ENCODE measurements at regions not wholly inside any gene's neighbourhood (a gene's known extent, or its start where the extent isn't known, plus 50 kb on each side); places are given as distances from the start of the nearest gene placed in this dataset.

- TF ChIP-seq CTCF (IDR thresholded peaks at IDR 0.05; ENCODE audit: borderline replicate concordance, insufficient read depth, low read depth, low read length) = no peak
- H3K4me3 ChIP-seq (ENCODE audit: low read depth, low read length) = no peak overlapping the region
Measured at GRCh38 chr22:22142661-22143060, 101.9 kb upstream of the VPREB1 start.

DNA sequence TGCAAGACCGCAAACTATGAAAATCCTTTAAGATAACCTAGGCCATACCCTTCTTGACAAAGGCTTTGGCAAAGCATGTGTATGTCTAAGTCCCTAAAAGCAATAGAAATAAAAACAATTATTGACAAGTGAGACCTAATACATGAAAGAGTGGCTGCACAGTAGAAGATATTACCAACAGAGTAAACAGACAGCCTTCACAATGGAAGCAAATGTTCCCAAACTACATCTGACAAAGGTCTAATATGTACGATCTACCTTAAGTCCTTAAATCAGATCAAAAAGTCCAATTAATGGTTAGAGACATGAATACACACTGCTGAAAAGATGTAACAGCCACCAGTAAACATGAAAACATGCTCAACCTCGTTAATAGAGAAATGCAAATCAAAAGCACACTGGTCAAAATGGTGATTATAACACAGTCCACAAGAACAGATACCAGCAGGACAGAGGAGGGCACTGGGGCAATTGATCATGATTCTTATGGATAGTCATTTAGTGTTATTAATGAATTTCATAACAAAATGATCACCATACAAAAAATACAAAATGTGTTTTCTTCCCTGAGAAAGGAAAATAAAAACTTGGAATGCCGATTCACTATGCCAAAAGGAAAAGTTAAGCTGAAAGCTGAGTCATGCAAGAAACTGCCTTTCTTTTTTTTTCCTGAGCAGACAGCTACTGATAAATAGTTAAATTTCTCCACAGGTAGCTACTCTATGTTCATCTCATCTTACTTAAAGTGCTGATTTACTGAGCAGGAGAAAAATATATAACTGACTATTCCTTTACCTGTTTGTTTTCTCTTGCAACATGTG is 102.6 kb upstream of the VPREB1 start:
- TF ChIP-seq CTCF (IDR thresholded peaks at IDR 0.05; ENCODE audit: borderline replicate concordance, insufficient read depth, low read depth, low read length) = no peak
- H3K4me3 ChIP-seq (ENCODE audit: low read depth, low read length) = no peak overlapping the region

- no peak overlapping the region for H3K4me3 ChIP-seq (ENCODE audit: low read depth, low read length)
- no peak for TF ChIP-seq CTCF (IDR thresholded peaks at IDR 0.05; ENCODE audit: borderline replicate concordance, insufficient read depth, low read depth, low read length)
Measured at GRCh38 chr22:22141031-22141430, 103.6 kb upstream of the VPREB1 start.

DNA sequence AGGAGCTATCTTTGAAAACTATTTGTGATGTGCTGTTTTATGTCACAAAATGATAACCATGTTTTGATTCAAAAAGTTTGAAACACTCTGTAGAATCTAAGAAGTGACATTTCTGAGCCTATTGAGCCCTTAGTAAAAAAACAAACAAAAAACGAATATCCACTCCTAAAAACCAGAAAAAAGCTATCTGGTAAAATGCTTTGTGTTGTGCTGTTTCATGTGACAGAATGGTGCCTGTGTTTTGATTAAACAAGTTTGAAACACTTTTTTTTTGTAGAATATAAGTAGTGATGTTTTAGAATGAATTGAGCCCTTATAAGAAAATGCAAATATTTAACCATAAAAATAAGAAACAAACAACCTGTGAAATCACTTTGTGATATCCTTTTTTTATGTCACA is 105.2 kb upstream of the VPREB1 start:
- no peak overlapping the region for H3K4me3 ChIP-seq (ENCODE audit: low read depth, low read length)
- no peak for TF ChIP-seq CTCF (IDR thresholded peaks at IDR 0.05; ENCODE audit: borderline replicate concordance, insufficient read depth, low read depth, low read length)

DNA sequence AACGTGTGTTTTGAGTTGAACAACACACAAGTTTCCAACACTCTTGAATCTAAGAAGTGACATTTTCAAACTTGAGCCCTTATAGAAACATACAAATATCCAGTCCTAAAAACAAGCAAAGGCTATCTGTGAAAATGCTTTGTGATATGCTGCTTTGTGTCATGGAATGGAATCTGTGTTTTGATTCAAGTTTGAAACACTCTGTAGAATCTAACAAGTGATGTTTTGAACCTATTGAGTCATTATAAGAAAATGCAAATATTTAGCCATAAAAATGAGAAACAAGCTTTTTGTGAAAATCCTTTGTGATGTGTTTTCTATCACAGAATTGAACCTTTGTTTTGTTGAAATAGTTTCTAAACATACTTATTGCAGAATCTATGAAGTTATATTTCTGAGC is 105.7 kb upstream of the VPREB1 start:
- H3K4me3 ChIP-seq (ENCODE audit: low read depth, low read length) = no peak overlapping the region
- TF ChIP-seq CTCF (IDR thresholded peaks at IDR 0.05; ENCODE audit: borderline replicate concordance, insufficient read depth, low read depth, low read length) = no peak

DNA sequence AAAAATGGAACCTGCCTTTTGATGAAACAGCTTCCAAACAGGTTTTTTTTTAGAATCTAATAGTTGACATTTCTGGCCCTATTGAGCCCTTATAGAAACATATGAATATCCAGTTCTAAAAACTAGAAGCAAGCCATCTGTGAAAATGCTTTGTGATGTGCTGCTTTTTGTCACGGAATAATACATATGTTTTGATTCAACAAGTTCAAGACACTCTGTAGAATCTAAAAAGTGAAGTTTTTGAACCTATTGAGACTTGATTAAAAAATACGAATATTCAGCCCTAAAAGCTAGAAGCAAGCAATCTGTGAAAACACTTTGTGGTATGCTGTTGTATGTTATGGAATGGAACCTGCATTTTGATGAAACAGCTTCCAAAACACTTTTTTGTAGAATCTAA is 106.7 kb upstream of the VPREB1 start:
- no peak for TF ChIP-seq CTCF (IDR thresholded peaks at IDR 0.05; ENCODE audit: borderline replicate concordance, insufficient read depth, low read depth, low read length)
- H3K4me3 ChIP-seq (ENCODE audit: low read depth, low read length) = no peak overlapping the region

GRCh38 chr22:22133910-22134309 is 110.7 kb upstream of the VPREB1 start:
- no peak for TF ChIP-seq CTCF (IDR thresholded peaks at IDR 0.05; ENCODE audit: borderline replicate concordance, insufficient read depth, low read depth, low read length)

More at GRCh38 chr22:22133910-22134309, 110.7 kb upstream of the VPREB1 start:
- no peak overlapping the region for H3K4me3 ChIP-seq (ENCODE audit: low read depth, low read length)

All from GM12875 (cell line).